GM23338 (cell line): ENCODE measurements at regions not wholly inside any gene's neighbourhood (a gene's known extent, or its start where the extent isn't known, plus 50 kb on each side); places are given as distances from the start of the nearest gene placed in this dataset.

Experiments
- ATAC-seq: fragments of 200-7000 bp; cut with Tn5 transposase; 3 replicates; pipeline ENCODE4 v1.9.1; 2020
- DNase-seq: peaks from one replicate; pipeline ENCODE4 v3.0.0-alpha.2; 2015; ENCODE audit warnings: low spot score
- H2AFZ ChIP-seq: fragments of 200-600 bp; sonication (generic); 2 replicates; pipeline ENCODE4 v1.8.0; 2016; ENCODE audit warnings: antibody characterized with exemption, mild to moderate bottlenecking, moderate library complexity
- H3F3A ChIP-seq: fragments of 200-600 bp; sonication (generic); replicated peaks from 2 replicates; pipeline ENCODE4 v1.8.0; 2017; ENCODE audit warnings: antibody characterized with exemption, mixed run types, low read depth
- H3K27ac ChIP-seq: fragments of 200-600 bp; sonication (generic); 2 replicates; pipeline ENCODE4 v1.6.1; 2016; ENCODE audit warnings: low read depth
- H3K27me3 ChIP-seq: fragments of 200-600 bp; sonication (generic); 2 replicates; pipeline ENCODE4 v1.8.0; 2016; ENCODE audit warnings: mild to moderate bottlenecking, mixed run types, moderate library complexity; ENCODE audit not compliant: insufficient read depth
- H3K36me3 ChIP-seq: fragments of 200-600 bp; sonication (generic); 2 replicates; pipeline ENCODE4 v1.8.0; 2016; ENCODE audit warnings: mild to moderate bottlenecking; ENCODE audit not compliant: insufficient read depth
- H3K4me1 ChIP-seq: fragments of 200-600 bp; sonication (generic); 2 replicates; pipeline ENCODE4 v1.8.0; 2016; ENCODE audit warnings: mild to moderate bottlenecking, moderate library complexity; ENCODE audit not compliant: insufficient read depth
- H3K4me2 ChIP-seq: fragments of 200-600 bp; sonication (generic); 2 replicates; pipeline ENCODE4 v1.7.1; 2017; ENCODE audit warnings: mixed run types
- H3K4me3 ChIP-seq: fragments of 200-600 bp; sonication (generic); 2 replicates; pipeline ENCODE4 v1.6.1; 2016; ENCODE audit warnings: mixed run types
- H3K79me2 ChIP-seq: fragments of 200-600 bp; sonication (generic); replicated peaks from 2 replicates; pipeline ENCODE4 v1.8.0; 2017; ENCODE audit warnings: mild to moderate bottlenecking; ENCODE audit not compliant: insufficient read depth
- H3K9me2 ChIP-seq: fragments of 200-600 bp; sonication (generic); 2 replicates; pipeline ENCODE4 v1.8.0; 2017; ENCODE audit not compliant: insufficient read depth
- H4K20me1 ChIP-seq: fragments of 200-600 bp; sonication (generic); replicated peaks from 2 replicates; pipeline ENCODE4 v1.8.0; 2017; ENCODE audit warnings: mild to moderate bottlenecking; ENCODE audit not compliant: insufficient read depth
- H3K27ac Mint-ChIP-seq: 2 replicates; pipeline ENCODE4 v1.8.0; 2020; ENCODE audit warnings: inconsistent platforms, mild to moderate bottlenecking, moderate library complexity, mixed read lengths
- H3K27me3 Mint-ChIP-seq: 3 replicates; pipeline ENCODE4 v1.8.0; 2022; ENCODE audit warnings: low read depth, mild to moderate bottlenecking, moderate library complexity, mixed read lengths, inconsistent platforms; ENCODE audit not compliant: insufficient read depth, poor library complexity
- H3K36me3 Mint-ChIP-seq: 3 replicates; pipeline ENCODE4 v1.8.0; 2021; ENCODE audit warnings: low read depth, mild to moderate bottlenecking, inconsistent platforms, moderate library complexity, mixed read lengths
- H3K4me1 Mint-ChIP-seq: 3 replicates; pipeline ENCODE4 v1.8.0; 2020; ENCODE audit warnings: mild to moderate bottlenecking, inconsistent platforms, mixed read lengths
- H3K4me3 Mint-ChIP-seq: 3 replicates; pipeline ENCODE4 v1.8.0; 2021; ENCODE audit warnings: moderate library complexity, mild to moderate bottlenecking, inconsistent platforms, mixed read lengths
- H3K9me3 Mint-ChIP-seq: 3 replicates; pipeline ENCODE4 v1.8.0; 2020; ENCODE audit warnings: moderate library complexity, mild to moderate bottlenecking, inconsistent platforms, mixed read lengths
- CREB1 ChIP-seq: fragments of 250-450 bp; sonication (Bioruptor Pico); IDR thresholded peaks from 2 replicates; pipeline ENCODE4 v1.5.0; 2020; ENCODE audit warnings: low read depth, mild to moderate bottlenecking, moderate library complexity
- CTCF ChIP-seq, 2 experiments: fragments of 200-600 bp in 1 of 2; sonication (generic) in 1 of 2; conservative IDR thresholded peaks; 2 replicates each; pipeline versions ENCODE4 v1.5.1 to v1.6.1; 2016 to 2017; ENCODE audit warnings: antibody characterized with exemption in 2 of 2, low read depth in 2 of 2, mild to moderate bottlenecking in 2 of 2, moderate library complexity in 1 of 2
- EZH2 ChIP-seq: fragments of 200-600 bp; sonication (generic); IDR thresholded peaks from one replicate; pipeline ENCODE4 v1.8.0; 2017; ENCODE audit warnings: antibody characterized with exemption, mild to moderate bottlenecking, low read depth; ENCODE audit not compliant: unreplicated experiment
- EZH2phosphoT487 ChIP-seq: fragments of 200-600 bp; sonication (generic); IDR thresholded peaks from one replicate; pipeline ENCODE4 v1.8.1; 2018; ENCODE audit warnings: antibody characterized with exemption; ENCODE audit not compliant: unreplicated experiment
- JUNB ChIP-seq: IDR thresholded peaks from one replicate; pipeline ENCODE4 v1.6.1; 2016; ENCODE audit warnings: antibody characterized with exemption; ENCODE audit not compliant: unreplicated experiment
- NANOG ChIP-seq: IDR thresholded peaks from 2 replicates; pipeline ENCODE4 v1.6.1; 2016; ENCODE audit warnings: antibody characterized with exemption, borderline replicate concordance
- POLR2AphosphoS5 ChIP-seq: IDR thresholded peaks from 2 replicates; pipeline ENCODE4 v1.6.1; 2016; ENCODE audit warnings: antibody characterized with exemption, low read depth
- REST ChIP-seq: IDR thresholded peaks from one replicate; pipeline ENCODE4 v1.6.1; 2018; ENCODE audit warnings: antibody characterized with exemption; ENCODE audit not compliant: unreplicated experiment
- STAT1 ChIP-seq: IDR thresholded peaks from one replicate; pipeline ENCODE4 v1.6.1; 2016; ENCODE audit warnings: antibody characterized with exemption; ENCODE audit not compliant: unreplicated experiment
- ZNF114 ChIP-seq: fragments of 250-450 bp; sonication (Bioruptor Pico); IDR thresholded peaks from 2 replicates; pipeline ENCODE4 v1.5.0; 2020; ENCODE audit warnings: mild to moderate bottlenecking, moderate library complexity
- ZNF331 ChIP-seq: fragments of 250-450 bp; sonication (Bioruptor Pico); IDR thresholded peaks from 2 replicates; pipeline ENCODE4 v1.5.0; 2020; ENCODE audit warnings: low read depth, mild to moderate bottlenecking, moderate library complexity
- ZNF462 ChIP-seq: fragments of 250-450 bp; sonication (Bioruptor Pico); IDR thresholded peaks from 2 replicates; pipeline ENCODE4 v1.5.0; 2020; ENCODE audit warnings: mild to moderate bottlenecking, moderate library complexity
- TF ChIP-seq, protein P1 (sequence below): IDR thresholded peaks from 2 replicates; pipeline ENCODE4 v1.6.1; 2016; ENCODE audit warnings: antibody characterized with exemption

DNA sequence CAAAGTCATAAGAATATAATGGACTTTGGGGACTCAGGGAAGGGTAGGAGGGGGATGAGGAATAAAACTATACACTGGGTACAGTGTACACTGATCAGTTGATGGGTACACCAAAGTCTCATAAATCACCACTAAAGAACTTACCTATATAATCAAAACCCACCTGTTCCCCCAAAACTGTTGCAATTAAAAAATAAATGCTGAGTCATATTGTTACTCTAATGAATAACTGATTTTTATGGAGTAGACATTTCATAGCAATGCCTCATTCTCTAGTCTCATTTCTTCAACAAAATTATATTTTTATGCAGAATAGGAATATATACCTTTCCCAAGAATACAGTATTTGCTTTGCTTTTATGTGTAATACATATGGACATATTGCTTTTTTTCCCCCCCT is 181.2 kb downstream of the ST6GAL2 start:
- Mint-ChIP-seq H3K27ac (no peak overlapping the region), H3K9me3 (no peaks in the 10 kb centered on the region), H3K36me3 (no peaks in the 10 kb centered on the region), H3K27me3 (no peaks in the 10 kb centered on the region), H3K4me1 (no peaks in the 10 kb centered on the region), H3K4me3 (no peak overlapping the region)
- Histone ChIP-seq H3K4me2 (no peak overlapping the region), H4K20me1 (no peaks in the 10 kb centered on the region), H3F3A (no peaks in the 10 kb centered on the region), H3K79me2 (no peaks in the 10 kb centered on the region), H3K27me3 (no peaks in the 10 kb centered on the region), H3K36me3 (no peaks in the 10 kb centered on the region), H2AFZ (no peak overlapping the region), H3K4me3 (no peak overlapping the region), H3K27ac (no peak overlapping the region), H3K9me2 (peaks cover 8% of the 10 kb centered on the region; the same call in 1 of the 2 replicates), H3K4me1 (no peaks in the 10 kb centered on the region)
- no peak for TF ChIP-seq ZNF114
- TF ChIP-seq CREB1 (CRISPR knock-in tag), result no peak
- no peak for TF ChIP-seq EZH2phosphoT487
- TF ChIP-seq CTCF (conservative IDR thresholded peaks at IDR 0.05; ENCODE audit: low read depth in 2 of 2), result no peak
- no peak for TF ChIP-seq JUNB
- no peak for TF ChIP-seq REST
- TF ChIP-seq ZNF331 (CRISPR knock-in tag), result no peak
- TF ChIP-seq, protein P1, sequence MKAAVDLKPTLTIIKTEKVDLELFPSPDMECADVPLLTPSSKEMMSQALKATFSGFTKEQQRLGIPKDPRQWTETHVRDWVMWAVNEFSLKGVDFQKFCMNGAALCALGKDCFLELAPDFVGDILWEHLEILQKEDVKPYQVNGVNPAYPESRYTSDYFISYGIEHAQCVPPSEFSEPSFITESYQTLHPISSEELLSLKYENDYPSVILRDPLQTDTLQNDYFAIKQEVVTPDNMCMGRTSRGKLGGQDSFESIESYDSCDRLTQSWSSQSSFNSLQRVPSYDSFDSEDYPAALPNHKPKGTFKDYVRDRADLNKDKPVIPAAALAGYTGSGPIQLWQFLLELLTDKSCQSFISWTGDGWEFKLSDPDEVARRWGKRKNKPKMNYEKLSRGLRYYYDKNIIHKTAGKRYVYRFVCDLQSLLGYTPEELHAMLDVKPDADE, result no peak
- TF ChIP-seq STAT1, result no peak
- TF ChIP-seq EZH2, result no peak
- TF ChIP-seq NANOG, result no peak
- no peak for TF ChIP-seq POLR2AphosphoS5
- TF ChIP-seq ZNF462 (CRISPR knock-in tag), result no peak
- ATAC-seq, result no peak
- DNase-seq, result no peak
